ENCODE measurements at regions not wholly inside any gene's neighbourhood (a gene's known extent, or its start where the extent isn't known, plus 50 kb on each side); places are given as distances from the start of the nearest gene placed in this dataset.
"Not testable (repeated sequence)": the region's sequence is repeated elsewhere in the genome, so short reads cannot be mapped to it uniquely, and the experiment has no call there.

GRCh38 chr2:20949256-20949655, 94.6 kb downstream of the APOB start:
- DNase-seq (ENCODE audit: low spot score), result no peak

GRCh38 chr2:20946468-20946867, 97.4 kb downstream of the APOB start:
- no peak for DNase-seq (ENCODE audit: low spot score)

DNA sequence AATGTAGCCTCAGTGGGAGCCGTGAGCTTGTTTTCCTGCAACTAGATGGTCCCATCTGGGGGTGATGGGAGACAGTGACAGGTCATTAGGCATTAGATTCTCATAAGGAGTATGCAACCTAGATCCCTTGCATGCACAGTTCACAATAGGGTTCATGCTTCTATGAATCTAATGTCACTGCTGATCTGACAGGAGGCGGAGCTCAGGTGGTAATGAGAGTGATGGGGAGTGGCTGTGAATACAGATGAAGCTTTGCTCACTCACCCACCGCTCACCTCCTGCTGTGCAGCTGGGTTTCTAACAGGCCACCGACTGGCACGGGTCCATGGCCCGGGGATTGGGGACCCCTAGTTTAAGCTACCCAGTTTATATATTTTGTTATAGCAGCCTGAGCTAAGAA, 100.2 kb downstream of the APOB start:
- not testable (repeated sequence) for DNase-seq (ENCODE audit: low spot score)

- no peak for DNase-seq (ENCODE audit: low spot score)
Measured at GRCh38 chr2:20942646-20943125, 101.2 kb downstream of the APOB start.

DNA sequence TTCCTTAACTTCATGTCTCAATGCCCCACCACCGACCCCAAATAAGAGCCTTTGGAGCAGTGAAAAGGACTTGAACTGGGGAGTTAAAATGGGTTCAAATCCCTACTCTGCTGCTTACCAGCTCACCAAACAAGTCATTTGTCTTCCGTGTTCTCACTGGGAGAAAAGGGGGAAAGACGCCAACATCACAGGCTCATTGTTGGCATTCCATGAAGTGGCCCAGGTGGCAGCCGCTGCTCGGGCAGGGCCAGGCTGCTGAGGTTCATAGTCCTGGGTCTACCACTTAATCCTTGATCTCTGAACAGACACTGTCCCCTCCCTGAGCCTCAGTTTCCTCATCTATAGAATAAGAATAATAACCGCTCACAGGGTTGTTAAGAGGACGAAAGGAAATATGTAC, 103.0 kb downstream of the APOB start:
- no peak for DNase-seq (ENCODE audit: low spot score)

GRCh38 chr2:20939931-20940795, 103.7 kb downstream of the APOB start:
- DNase-seq (ENCODE audit: low spot score), result no peak

GRCh38 chr2:20937353-20937752, 106.5 kb downstream of the APOB start:
- DNase-seq (ENCODE audit: low spot score), result no peak

GRCh38 chr2:20935168-20935775, 108.6 kb downstream of the APOB start:
- DNase-seq (ENCODE audit: low spot score), result no peak

- DNase-seq (ENCODE audit: low spot score), result no peak
Measured at GRCh38 chr2:20934236-20934635, 109.6 kb downstream of the APOB start.

DNA sequence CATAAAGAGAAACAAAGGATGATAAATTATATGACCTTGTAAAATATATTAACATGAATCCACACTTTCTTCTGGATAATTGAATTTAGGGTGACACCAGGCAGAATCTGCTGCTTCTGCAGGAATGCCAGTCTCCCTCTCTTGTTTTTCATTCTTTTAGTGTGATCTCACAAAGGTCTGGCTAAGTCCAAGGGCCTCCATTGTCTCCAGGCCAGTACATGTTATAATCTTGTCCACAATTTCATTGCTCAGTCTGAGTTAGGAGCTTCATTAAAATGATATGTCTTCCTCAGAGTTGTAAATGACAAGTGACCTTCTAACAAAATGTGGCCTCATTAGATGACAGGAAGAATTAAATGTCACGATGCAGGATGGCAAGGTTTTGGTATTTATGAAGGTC, 110.2 kb downstream of the APOB start:
- DNase-seq (ENCODE audit: low spot score), result no peak

- DNase-seq (ENCODE audit: low spot score), result no peak
Measured at GRCh38 chr2:20931346-20931745, 108.4 kb upstream of the LDAH start.

- no peak for DNase-seq (ENCODE audit: low spot score)
Measured at GRCh38 chr2:20930928-20931327, 108.0 kb upstream of the LDAH start.

DNA sequence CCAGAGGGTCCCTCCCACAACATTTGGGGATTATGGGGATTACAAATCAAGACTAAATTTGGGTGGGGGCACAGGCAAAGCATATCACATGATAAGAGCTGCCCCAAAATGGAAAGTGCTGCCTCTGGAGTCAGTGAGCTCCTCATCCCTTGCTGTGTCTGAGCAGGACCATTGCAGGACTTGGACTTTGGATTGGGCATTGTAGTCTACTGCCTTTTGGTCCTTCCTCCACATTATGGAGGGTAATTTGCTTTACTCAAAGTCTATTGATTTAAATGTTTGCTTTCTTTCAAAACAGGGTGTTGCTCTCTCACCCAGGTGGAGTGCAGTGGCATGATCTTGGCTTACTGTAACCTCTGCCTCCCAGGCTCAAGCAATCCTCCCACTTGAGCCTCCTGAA, 106.8 kb upstream of the LDAH start:
- DNase-seq (ENCODE audit: low spot score), result no peak

DNA sequence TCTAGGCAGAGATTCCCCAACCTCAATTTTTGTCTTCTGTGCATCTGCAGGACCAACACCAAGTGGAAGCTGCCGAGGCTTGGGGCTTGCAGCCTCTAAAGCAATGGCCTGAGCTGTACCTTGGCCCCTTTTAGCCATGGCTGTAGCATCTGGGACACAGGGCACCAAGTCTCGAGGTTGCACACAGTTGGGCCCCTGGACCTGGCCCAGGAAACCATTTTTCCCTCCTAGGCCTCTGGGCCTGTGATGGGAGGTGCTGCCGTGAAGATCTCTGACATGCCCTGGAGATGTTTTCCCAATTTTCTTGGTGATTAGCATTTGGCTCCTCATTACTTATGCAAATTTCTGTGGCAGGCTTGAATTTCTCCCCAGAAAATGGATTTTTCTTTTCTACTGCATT, 105.7 kb upstream of the LDAH start:
- no peak for DNase-seq (ENCODE audit: low spot score)

GRCh38 chr2:20925265-20925889, 102.5 kb upstream of the LDAH start:
- no peak for DNase-seq (ENCODE audit: low spot score)

- no peak for DNase-seq (ENCODE audit: low spot score)
Measured at GRCh38 chr2:20919297-20919800, 96.4 kb upstream of the LDAH start.

- DNase-seq (ENCODE audit: low spot score), result no peak
Measured at GRCh38 chr2:20917719-20918572, 95.0 kb upstream of the LDAH start.

DNA sequence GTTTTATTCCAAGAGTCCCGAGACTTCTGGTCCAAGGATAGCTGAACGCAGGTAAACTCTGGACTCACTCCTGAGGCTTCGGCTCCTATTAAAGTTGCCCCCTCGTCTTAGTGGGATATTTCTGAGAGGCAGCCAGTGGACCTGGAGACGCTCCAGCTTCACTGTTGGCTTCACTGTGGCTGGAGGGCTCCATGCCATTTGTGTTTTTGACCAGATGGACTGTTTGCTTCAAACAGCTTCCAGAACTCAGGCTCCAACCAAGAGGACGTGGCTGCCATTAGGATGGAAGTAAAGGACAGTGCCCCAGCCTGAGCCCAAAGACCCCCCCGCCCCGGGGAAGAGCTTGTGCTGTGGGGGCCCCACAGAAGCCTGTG, 94.4 kb upstream of the LDAH start:
- DNase-seq (ENCODE audit: low spot score), result no peak

- no peak for DNase-seq (ENCODE audit: low spot score)
Measured at GRCh38 chr2:20916604-20917286, 93.8 kb upstream of the LDAH start.

GRCh38 chr2:20915271-20915670, 92.4 kb upstream of the LDAH start:
- no peak for DNase-seq (ENCODE audit: low spot score)

GRCh38 chr2:20914771-20915170, 91.9 kb upstream of the LDAH start:
- DNase-seq (ENCODE audit: low spot score), result no peak

All from putamen (tissue), 1 donor.